ENCODE measurements at regions not wholly inside any gene's neighbourhood (a gene's known extent, or its start where the extent isn't known, plus 50 kb on each side); places are given as distances from the start of the nearest gene placed in this dataset.
"Not testable (repeated sequence)": the region's sequence is repeated elsewhere in the genome, so short reads cannot be mapped to it uniquely, and the experiment has no call there.

DNA sequence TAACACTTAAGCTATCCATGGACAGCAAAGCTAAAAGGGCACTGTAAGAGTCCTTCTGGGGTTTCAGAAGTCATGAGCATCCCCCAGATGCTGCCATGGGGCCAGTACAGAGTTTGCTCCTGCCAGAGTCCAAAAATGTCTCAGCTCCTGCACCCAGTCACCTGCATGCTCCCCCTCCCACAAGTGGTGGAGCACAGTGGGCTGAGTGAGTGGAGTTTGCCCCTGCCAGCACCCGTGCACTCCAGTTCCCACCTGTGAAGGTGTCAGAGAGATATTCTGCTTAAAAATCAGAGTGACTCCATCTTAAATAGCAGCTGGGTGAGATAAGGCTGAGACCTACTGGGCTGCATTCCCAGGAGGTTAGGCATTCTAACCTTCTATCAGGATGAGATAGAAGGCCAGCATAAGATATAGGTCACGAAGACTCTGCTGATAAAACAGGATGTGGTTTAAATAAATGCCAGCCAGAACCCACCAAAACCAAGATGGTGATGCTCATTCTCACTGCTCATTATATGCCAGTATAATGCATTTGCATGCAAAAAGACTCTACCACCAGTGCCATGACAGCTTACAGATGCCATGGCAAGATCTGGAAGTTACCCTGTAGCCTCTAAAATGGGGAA is 140.1 kb upstream of the ZNF92 start:
- H3K9me3 Mint-ChIP-seq: no peaks in the 10 kb centered on the region
- no peak overlapping the region for H3K4me3 Mint-ChIP-seq
- no peaks in the 10 kb centered on the region for H3K36me3 Mint-ChIP-seq
- H3K4me1 Mint-ChIP-seq: no peaks in the 10 kb centered on the region
- ATAC-seq: no peak
- peaks cover 4% of the 10 kb centered on the region for H3K27me3 Mint-ChIP-seq
- H3K27ac Mint-ChIP-seq: no peak overlapping the region

GRCh38 chr7:65230231-65230630 is 143.4 kb upstream of the ZNF92 start:
- ATAC-seq: no peak
- H3K4me3 Mint-ChIP-seq: no peak overlapping the region
- H3K27ac Mint-ChIP-seq: no peak overlapping the region
- no peaks in the 10 kb centered on the region for H3K4me1 Mint-ChIP-seq
- H3K9me3 Mint-ChIP-seq: no peaks in the 10 kb centered on the region
- H3K27me3 Mint-ChIP-seq: no peaks in the 10 kb centered on the region
- no peaks in the 10 kb centered on the region for H3K36me3 Mint-ChIP-seq

- Mint-ChIP-seq H3K27me3 (no peaks in the 10 kb centered on the region), H3K4me3 (no peak overlapping the region), H3K4me1 (no peaks in the 10 kb centered on the region), H3K9me3 (no peaks in the 10 kb centered on the region), H3K36me3 (no peaks in the 10 kb centered on the region), H3K27ac (no peak overlapping the region)
- ATAC-seq: no peak
These were observed 148.1 kb upstream of the ZNF92 start for GRCh38 chr7:65225422-65226006.

DNA sequence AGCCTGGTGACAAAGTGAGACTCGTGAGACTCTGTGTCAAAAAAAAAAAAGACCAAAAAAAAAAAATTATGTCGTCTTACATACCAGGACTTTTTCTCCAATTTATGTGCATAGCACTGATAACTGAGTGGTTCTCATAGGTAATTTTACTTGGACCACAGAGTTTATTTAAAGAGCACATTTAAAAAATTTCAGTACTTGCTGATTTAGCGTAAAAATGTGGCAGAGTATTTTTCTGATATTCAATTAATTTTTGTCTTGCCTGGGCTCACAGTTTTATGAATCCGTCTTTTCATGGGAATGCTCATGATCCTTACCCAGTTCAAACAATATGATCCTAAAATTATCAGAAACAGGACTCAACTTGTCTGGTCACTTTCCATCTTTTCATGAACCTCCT is 151.0 kb upstream of the ZNF92 start:
- Mint-ChIP-seq H3K36me3 (no peaks in the 10 kb centered on the region), H3K4me1 (no peaks in the 10 kb centered on the region), H3K27ac (no peak overlapping the region), H3K4me3 (no peak overlapping the region), H3K9me3 (no peaks in the 10 kb centered on the region), H3K27me3 (no peaks in the 10 kb centered on the region)
- no peak for ATAC-seq

GRCh38 chr7:65221683-65222082 is 152.0 kb upstream of the ZNF92 start:
- Mint-ChIP-seq H3K9me3 (no peaks in the 10 kb centered on the region), H3K36me3 (no peaks in the 10 kb centered on the region), H3K27me3 (no peaks in the 10 kb centered on the region), H3K4me3 (no peak overlapping the region), H3K4me1 (peaks cover 3% of the 10 kb centered on the region), H3K27ac (no peak overlapping the region)
- no peak for ATAC-seq

DNA sequence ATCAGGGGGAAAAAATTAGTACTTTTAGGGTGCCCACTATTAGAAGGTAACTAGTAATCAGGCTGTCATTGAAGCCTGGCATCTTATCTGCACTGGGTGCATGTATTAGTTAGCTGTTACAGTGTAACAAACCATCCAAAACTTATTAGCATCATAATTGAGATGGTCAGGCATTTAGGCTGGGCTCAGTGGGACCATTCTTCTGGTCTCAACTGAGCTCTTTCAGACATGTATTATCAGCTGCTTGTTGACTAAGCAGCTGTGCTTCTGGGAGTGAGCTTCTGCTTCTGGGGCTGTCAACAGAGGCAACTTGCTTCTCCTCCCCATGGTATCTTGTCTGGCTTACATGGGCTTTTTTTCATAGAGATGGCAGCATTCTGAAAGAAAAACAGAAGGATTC is 154.0 kb upstream of the ZNF92 start:
- peaks cover 9% of the 10 kb centered on the region for H3K4me1 Mint-ChIP-seq
- H3K27me3 Mint-ChIP-seq: no peaks in the 10 kb centered on the region
- H3K9me3 Mint-ChIP-seq: no peaks in the 10 kb centered on the region
- H3K36me3 Mint-ChIP-seq: no peaks in the 10 kb centered on the region
- H3K27ac Mint-ChIP-seq: no peak overlapping the region
- no peak overlapping the region for H3K4me3 Mint-ChIP-seq
- no peak for ATAC-seq

- H3K36me3 Mint-ChIP-seq: no peaks in the 10 kb centered on the region
- peak; percentile 73 for ATAC-seq
- no peaks in the 10 kb centered on the region for H3K9me3 Mint-ChIP-seq
- H3K4me1 Mint-ChIP-seq: peaks cover 9% of the 10 kb centered on the region
- H3K27ac Mint-ChIP-seq: peak overlapping the region; percentile 71
- peak overlapping the region; percentile 47 for H3K4me3 Mint-ChIP-seq
- no peaks in the 10 kb centered on the region for H3K27me3 Mint-ChIP-seq
These were observed 157.2 kb upstream of the ZNF92 start for GRCh38 chr7:65216469-65216868.

DNA sequence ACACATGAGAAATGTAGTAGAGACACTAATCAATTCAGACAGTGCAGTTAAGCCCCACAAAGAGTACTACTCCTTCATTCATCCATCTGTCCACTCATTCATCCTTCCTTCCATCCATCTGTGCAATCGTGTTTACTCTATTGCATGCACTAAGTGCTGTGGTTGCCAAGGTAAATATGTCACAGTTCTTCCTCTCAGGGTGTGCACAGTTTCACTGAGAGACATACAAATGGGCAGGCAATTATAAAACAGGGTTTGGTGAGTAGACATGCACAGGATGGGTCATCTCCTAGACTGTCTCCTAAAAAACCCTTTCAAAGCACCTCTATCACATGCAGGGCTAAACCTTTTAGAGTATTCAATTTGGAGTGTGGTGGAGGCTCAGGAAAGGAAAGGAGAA is 160.4 kb upstream of the ZNF92 start:
- not testable (repeated sequence) for H3K4me3 Mint-ChIP-seq, H3K9me3 Mint-ChIP-seq, H3K27ac Mint-ChIP-seq, H3K27me3 Mint-ChIP-seq, ATAC-seq, H3K36me3 Mint-ChIP-seq, H3K4me1 Mint-ChIP-seq

DNA sequence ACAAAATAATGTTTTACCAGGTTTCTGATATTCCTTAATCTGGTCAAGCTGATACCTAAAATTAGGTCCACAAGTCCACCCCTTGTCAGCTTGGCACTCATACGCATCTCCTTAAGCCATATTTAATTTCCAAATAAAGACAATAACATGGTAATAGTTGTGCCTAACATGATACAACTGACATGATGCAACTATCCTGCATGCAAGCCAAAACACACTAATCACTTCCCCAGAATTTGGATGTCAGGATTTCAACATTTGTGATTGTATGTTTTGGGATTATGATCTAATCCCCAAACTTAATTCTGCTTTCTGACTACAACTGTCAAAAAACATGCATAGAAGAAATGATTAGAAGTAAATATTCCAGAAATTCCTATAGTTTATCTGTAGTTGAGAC is 174.4 kb upstream of the ZNF92 start:
- not testable (repeated sequence) for H3K27me3 Mint-ChIP-seq, ATAC-seq, H3K4me1 Mint-ChIP-seq, H3K4me3 Mint-ChIP-seq, H3K36me3 Mint-ChIP-seq, H3K27ac Mint-ChIP-seq, H3K9me3 Mint-ChIP-seq

- not testable (repeated sequence) for H3K27me3 Mint-ChIP-seq, H3K4me1 Mint-ChIP-seq, H3K36me3 Mint-ChIP-seq, H3K4me3 Mint-ChIP-seq, H3K9me3 Mint-ChIP-seq, H3K27ac Mint-ChIP-seq, ATAC-seq
These were observed 180.2 kb upstream of the ZNF92 start for GRCh38 chr7:65193334-65194058.

- not testable (repeated sequence) for H3K9me3 Mint-ChIP-seq, H3K36me3 Mint-ChIP-seq, H3K4me1 Mint-ChIP-seq, H3K27me3 Mint-ChIP-seq, ATAC-seq, H3K27ac Mint-ChIP-seq, H3K4me3 Mint-ChIP-seq
These were observed 170.6 kb upstream of the ERV3-1 start for GRCh38 chr7:65177041-65177440.

DNA sequence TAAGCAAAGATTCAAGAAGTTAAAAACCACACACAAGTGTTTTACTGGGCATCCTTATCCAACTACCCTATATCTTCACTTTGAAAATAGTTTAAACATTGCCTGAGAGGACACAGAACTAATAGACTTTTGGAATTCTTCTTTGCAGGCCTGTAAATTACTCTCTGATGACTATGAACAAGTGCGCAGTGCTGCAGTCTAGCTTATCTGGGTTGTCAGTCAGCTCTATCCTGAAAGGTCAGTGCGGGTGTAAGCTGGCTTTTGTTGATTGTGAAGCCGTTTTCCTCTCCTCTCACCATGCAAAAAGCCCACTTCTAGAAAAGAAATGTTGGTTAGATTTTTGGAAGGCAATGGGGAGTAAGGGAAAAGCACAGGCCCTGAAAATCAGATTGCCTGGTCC is 143.6 kb upstream of the ERV3-1 start:
- not testable (repeated sequence) for H3K4me3 Mint-ChIP-seq, H3K27ac Mint-ChIP-seq, H3K27me3 Mint-ChIP-seq, H3K4me1 Mint-ChIP-seq, H3K36me3 Mint-ChIP-seq, H3K9me3 Mint-ChIP-seq, ATAC-seq

- not testable (repeated sequence) for H3K4me1 Mint-ChIP-seq, H3K4me3 Mint-ChIP-seq, ATAC-seq, H3K27me3 Mint-ChIP-seq, H3K27ac Mint-ChIP-seq, H3K36me3 Mint-ChIP-seq, H3K9me3 Mint-ChIP-seq
These were observed 139.8 kb upstream of the ERV3-1 start for GRCh38 chr7:65146118-65146914.

DNA sequence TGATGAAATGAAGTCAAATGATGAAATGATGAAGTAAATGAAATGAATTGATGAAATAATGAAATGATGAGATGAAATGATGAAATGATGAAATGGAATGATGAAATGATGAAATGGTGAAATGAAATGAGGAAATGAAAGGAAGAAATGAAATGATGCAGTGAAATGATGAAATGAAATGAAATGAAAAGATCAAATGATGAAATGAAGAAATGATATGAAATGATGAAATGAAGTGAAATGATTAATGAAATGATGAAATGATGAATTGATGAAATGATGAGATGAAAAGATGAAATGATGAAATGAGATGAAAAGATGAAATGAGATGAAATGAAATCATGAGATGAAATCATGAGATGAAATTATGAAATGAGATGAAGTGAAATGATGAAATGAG is 139.2 kb upstream of the ERV3-1 start:
- not testable (repeated sequence) for ATAC-seq, H3K27me3 Mint-ChIP-seq, H3K9me3 Mint-ChIP-seq, H3K4me1 Mint-ChIP-seq, H3K4me3 Mint-ChIP-seq, H3K36me3 Mint-ChIP-seq, H3K27ac Mint-ChIP-seq

GRCh38 chr7:65145008-65145407 is 138.5 kb upstream of the ERV3-1 start:
- not testable (repeated sequence) for H3K4me3 Mint-ChIP-seq, H3K36me3 Mint-ChIP-seq, H3K27ac Mint-ChIP-seq, H3K9me3 Mint-ChIP-seq, H3K27me3 Mint-ChIP-seq, H3K4me1 Mint-ChIP-seq, ATAC-seq

DNA sequence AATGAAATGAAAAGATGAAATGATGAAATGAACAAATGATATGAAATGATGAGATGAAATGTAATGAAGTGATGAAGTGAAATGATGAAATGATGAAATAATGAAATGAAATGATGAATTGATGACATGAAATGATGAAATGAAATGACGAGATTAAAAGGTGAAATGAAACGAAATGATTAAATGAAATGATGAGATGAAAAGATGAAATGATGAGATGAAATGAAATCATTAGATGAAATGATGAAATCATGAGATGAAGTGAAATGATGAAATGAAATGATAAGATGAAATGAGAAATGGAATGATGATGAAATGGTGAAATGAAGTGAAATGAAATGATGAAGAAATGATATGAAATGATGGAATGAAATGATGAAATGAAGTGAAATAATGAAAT is 138.1 kb upstream of the ERV3-1 start:
- not testable (repeated sequence) for ATAC-seq, H3K4me3 Mint-ChIP-seq, H3K4me1 Mint-ChIP-seq, H3K27ac Mint-ChIP-seq, H3K27me3 Mint-ChIP-seq, H3K36me3 Mint-ChIP-seq, H3K9me3 Mint-ChIP-seq
